ENCODE measurements at regions not wholly inside any gene's neighbourhood (a gene's known extent, or its start where the extent isn't known, plus 50 kb on each side); places are given as distances from the start of the nearest gene placed in this dataset.
"Not testable (repeated sequence)": the region's sequence is repeated elsewhere in the genome, so short reads cannot be mapped to it uniquely, and the experiment has no call there.

DNA sequence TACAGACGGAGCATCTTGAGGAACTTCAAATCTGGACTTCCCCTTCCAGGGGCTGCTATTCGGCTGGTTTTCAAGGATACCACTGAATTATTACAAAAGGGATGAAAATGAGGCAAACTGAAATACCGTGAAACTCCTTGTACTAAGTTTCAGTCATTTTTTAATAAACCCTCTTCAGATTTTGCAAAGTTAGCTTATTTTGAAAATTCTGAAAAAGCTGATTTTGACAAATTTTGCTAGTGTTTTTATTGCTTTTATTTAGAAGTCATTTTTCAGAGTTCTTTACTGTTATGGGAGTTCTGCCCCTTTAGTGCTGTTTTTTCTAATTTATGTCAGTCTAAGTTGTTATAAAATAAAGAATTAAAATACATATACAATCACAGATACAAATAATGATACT, 390.4 kb upstream of the VRK2 start:
- no peak for DNase-seq

DNA sequence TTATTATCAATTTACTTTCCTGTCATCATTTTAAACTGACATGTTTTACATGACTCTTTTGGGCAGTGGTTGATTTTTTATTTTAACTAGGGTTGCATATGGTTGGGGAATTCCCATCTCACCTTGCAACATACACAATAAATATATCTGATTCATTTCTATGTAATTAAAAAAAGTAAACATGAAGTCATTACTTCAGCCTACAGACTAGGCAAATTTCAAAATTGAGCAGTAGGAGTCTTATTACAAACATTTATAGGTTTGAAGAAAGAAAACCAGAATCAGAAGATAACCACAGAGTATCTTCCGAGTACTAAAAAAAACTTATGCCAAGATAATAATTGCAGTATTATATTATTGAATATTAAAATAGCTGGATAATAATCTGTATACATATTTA, 377.0 kb upstream of the VRK2 start:
- no peak for DNase-seq

DNA sequence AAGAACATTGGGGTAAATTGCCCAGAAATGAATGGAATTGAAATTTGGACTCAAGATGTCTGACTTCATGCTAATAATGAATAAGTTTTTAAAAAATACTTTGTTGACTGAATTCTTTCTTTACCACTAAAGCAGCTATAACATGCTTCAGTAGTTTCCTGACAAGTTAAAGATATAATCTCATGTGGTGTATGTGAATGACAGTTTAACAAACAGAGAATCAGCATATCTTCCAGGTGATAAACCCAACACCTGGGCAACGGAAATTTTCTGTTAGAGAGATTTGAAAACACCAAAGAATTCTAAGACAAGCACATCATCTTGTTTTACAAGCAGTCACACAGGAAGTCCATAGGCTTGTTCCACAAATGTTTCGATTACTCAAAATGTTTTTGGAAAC, 372.6 kb upstream of the VRK2 start:
- no peak for DNase-seq

DNA sequence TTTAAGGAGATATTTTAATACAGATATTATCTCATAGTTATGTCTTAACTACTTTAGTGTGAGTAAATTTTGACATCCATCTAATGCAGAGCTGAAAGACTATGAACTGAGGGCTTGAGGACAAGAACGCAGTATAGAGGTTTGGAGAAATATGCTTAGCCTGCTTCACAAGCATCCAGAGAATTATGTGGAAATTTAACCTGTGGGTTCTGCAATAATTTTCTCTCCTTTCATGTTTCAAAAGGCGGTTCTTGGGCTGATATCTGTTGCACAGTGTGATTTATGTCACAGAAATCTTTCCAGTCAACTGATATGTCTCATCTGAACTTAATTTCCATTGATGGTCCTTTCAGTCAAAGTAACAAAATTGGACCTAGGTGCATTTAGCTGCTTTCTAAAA, 371.9 kb upstream of the VRK2 start:
- DNase-seq, result no peak

DNA sequence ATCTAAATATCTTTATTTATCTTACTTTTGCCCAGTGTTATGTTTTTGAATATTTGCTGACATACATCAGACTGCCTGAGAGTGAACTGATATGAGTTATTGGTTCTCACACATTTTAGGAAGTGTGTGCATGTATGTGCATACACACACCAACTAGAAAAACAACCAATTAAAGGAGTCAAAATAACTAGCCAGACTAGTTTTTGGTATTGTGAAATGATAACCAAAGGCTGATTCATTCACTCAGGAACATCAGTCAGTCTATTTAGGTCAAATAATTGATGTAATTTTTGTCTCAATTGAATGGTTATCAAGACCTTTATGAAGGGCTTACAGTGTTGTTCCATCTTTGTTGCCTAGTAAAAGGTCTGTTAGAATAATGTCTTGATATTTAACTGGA, 369.3 kb upstream of the VRK2 start:
- DNase-seq, result no peak

DNA sequence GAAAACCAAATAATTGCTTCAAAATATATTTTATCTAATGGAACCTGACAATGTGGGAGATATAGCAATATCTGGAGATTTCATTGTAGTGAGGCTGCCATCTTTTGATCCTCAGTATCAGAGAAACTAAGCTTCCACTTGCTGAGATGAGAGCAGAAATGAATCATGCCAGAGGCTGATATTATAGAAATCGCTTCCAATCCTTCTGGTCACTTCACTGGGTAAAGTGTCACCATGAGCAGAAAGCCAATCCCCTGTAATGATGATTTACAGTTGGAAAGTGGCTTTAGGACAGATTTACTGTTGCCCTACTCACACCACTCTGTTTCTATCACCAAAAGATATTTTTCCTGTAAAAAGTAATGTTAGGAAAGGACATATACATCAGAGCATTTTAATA, 365.0 kb upstream of the VRK2 start:
- DNase-seq, result no peak

DNA sequence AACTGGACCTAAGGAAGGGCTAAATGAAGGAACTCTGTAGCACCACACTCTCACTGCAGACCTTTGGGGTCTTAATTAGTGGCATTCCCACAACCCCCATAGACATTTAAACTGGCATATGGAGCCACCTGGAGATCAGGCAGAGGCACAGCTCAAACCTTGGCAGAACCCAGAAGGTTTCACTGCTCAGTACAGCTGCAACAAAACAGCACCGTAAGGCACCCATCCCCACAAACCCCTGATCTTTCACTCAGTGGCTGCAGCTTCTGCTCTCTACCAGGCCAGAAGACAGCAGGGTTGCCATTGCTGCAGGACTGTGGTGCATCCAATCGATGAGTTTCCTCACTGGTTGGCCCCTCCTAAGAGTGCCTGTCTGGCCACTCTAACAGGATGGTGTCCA, 361.6 kb upstream of the VRK2 start:
- no peak for DNase-seq

DNA sequence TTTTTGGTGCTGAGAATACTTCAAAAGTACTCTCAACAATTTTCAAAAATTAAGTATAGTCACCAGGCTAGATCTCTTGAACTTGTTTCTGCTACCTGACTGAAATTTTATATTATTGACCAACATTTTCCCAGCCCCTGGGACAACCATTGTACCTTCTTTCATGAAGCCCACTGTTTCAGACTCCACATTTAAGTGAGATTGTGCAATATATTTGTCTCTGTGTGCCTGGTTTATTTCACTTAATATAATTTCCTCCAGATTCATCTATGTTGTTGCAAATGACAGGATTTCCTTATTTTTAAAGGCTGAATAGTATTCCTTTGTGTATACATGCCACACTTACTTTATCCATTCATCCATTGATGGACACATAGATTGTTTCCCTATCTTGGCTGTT, 354.2 kb upstream of the VRK2 start:
- no peak for DNase-seq

DNA sequence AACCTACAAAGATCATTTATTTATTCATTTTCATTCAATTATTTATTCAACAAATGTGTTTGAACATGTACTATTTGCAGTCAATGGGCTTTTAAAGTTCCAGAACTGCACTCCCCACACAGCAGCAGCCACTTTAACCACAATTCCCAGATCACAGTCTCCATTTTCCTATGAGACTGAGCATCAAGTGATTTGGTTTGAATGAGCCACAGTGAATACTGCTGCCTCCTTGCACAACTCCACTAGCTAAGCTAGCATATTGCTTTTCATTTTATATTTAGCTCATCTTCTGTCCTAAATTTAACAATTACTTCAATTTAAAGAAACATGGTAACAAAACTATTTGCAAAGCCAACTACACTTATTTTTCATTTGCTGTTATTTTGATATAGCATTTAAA, 353.4 kb upstream of the VRK2 start:
- DNase-seq, result no peak

DNA sequence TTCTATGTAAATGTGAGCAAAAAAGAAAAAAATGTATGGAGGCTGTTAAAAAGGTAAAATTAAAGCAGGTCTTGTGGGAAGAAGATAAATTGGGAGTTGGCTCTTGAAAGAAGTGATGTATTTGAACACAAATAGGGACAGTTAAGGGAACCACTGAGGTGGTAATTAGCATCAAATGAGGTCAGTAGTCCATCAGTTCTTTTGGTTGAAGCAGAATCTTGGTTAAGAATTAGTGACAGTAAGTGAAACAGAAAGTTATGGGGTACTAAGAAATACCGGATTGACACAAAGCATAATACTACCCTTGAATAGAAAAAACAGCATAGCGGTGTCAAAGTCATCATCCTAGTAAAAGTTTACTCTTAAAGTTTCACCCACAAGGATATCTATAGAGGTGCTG, 352.6 kb upstream of the VRK2 start:
- no peak for DNase-seq

DNA sequence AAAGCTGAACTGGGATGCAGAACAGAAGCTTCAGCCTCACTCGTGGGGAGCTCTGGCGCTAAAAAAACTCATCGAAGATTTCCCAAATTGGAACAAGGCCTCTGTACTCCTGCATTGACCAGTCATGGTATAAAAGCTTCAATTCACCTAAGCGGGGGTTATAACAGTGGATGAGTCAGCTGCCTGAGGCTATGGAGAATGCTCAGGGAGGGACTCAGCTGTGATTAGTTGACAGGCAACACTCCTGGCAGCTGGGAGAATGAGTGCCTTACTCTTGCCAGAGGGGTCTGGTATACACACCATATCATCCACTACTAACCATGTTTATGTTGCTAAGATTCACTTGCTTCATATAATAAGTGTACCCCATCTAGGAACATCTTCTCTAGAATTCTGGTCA, 350.6 kb upstream of the VRK2 start:
- DNase-seq, result no peak

DNA sequence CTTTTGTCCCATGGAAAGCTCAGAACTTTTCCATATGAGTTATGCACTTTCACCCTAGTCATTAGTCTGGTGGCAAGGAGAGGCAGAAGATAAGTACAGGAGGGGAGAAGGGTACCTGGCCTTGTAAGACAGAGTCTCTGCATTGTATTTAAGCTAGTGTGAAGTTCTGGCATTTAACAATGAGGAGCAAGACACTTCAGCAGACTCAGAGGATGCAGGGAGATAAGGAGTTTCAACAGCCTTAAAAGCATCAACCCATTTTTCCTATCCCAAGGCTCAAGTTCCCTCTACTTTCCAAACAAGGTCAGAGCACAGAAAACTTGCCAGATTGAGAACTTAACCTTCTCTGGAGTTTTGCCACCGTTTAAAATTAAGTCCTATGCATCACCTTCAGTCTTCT, 348.2 kb upstream of the VRK2 start:
- DNase-seq, result no peak

DNA sequence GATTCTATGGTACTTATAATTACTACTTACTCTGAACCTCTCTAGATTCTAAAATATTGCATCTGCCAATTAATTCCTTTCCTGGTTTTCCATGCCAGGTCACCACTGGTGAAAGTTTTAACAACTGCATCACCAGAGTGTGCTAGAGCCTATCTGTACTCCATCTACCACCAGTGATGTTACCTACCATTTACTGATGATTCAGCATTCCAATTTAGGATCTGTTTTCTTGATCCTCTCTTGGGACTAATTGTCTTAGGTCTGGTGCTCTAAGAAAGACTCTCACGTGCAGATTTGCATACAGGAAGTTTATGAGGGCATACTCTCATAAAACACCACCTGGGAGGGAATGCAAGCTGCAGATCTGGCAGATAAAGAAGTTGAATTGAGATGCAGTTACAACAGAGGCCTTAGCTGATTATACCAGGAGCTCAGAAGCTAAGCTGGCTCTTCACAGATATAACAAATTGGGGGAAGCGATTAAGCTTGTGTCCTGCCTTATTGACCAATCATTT, 347.6 kb upstream of the VRK2 start:
- no peak for DNase-seq

DNA sequence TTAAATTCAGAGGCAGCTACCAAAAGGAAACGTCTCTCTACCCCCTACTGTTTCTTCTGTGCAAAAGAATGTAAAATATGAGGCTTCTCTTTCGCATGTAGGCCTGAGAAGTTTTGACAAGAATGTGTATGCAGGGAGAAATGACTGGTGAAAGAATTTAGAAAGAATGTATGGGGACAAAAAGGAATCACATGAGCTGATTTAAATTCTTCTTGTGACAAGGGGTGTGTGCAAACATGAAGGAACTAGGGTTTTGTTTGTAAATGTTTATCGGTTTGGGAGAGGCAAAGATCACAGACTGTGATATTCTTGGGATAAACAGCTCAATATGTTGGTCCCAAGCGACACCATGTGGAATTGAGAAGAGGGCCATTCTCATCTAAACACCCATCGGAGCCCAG, 345.2 kb upstream of the VRK2 start:
- DNase-seq, result no peak

DNA sequence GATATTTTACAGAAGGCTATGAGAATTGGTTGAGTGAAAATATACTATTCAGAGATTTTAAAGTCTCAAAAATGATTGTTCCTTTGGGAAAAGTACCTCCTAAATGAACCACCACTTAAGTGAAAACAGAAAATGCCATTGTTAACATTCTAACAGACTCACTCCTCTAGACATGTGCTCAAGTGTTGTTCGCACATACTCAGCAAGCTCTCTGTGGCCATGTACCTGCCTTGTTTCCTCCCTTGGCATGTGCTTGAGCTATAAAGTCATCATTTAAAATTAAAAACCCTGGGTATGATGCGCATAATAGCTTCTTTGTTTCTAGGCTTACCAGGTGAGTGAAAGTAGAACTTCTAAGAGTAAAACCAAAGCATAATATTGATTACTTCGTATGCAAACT, 343.2 kb upstream of the VRK2 start:
- DNase-seq, result no peak

DNA sequence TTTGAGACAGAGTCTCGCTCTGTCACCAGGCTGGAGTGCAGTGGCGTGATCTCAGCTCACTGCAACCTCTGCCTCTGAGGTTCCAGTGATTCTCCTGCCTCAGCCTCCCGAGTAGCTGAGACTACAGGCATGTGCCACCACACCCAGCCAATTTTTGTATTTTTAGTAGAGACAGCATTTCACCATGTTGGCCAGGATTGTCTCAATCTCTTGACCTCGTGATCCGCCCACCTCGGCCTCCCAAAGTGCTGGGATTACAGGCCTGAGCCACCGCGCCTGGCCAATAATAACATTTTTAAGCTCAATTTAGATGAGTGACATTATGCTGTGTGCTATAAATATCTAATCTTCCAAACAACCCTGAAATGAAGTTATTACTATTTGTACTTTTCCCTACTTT, 338.8 kb upstream of the VRK2 start:
- not testable (repeated sequence) for DNase-seq

DNA sequence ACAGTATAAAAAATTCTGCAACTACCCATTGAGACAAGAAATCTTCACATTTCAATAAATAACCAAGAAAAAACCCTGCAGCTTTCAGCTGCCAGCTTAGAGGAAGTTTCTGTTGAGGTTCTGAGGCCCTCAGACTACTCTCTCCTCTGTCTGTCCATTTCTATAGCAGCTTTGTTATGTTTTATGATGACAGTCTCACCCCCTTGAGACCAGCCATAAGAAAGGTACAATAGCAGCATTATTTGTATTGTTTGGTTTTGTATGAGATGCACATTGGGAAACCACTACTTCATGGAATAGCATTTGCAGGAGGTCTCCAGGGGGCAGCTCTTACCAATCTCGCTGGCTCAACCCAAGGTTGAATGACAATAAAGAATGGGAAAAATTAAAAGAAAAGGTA, 334.6 kb upstream of the VRK2 start:
- DNase-seq, result no peak

DNA sequence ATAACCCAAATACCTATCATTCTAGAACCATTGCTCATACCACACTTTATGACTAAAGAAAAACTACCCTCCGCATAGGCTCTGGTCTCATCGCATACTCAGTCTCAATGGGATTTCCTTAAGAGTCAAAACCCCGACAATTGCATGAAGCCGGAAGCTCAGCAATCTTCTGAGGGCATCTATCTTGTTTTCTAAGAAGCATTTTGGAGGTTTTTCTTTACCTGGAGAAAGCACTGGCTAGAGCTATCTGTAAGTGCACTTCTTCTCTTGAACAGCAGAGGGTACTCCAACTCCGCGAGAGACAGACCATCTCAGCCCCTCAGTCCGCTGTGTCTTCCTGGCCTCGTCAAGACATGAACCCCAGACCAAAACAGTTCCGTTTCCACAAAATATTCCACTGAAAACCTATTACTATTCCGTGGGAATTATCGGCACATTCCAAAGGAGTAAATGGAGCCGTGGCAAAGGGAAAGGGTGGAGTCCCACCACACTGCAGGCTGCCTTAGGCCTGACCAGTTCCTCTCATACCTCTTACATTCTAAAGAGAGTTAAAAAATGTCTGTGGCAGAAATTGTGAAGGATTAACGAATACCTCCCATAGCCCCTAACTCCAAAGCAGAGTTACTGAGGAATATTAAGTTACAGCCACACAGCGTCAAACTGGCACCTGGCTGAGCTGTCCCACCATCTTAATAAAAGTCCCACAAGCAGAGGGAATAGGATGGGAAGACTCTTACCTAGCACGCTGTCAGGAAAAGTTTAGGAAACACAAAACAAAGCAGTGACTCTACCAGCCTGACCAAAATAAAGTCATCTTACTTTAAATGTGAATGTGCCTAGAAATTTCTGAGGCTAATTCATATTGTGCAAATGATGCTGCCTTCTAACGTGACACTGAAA, 325.6 kb upstream of the VRK2 start:
- DNase-seq, result peak; percentile 8

DNA sequence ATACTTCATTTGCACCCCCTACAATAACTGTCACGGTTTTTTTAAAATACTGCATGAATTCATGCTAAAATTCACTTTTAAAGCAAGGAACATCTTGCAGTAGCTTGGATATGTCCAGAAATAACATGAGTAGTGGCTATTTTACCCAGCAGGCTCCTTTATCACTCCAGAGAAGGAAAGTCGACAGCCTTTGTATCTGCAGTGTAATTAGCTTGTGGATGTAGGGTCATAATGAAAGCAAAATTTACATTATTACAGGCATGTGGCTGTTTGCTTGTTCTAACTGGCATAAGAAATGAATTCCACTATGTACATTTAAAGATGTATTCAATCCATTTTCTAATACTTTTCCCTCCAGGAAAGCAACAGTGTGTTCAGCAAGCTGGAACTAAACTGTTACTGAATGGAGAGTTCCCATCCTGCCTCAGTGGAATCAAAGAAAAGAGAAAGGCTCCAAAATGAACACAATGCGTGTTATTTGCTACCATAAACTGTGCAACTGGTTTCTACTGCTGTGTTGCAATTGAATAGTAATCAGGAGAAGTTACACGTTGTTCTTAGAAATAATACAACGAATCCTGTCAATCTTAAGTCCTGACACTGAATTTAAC, 321.2 kb upstream of the VRK2 start:
- no peak for DNase-seq

DNA sequence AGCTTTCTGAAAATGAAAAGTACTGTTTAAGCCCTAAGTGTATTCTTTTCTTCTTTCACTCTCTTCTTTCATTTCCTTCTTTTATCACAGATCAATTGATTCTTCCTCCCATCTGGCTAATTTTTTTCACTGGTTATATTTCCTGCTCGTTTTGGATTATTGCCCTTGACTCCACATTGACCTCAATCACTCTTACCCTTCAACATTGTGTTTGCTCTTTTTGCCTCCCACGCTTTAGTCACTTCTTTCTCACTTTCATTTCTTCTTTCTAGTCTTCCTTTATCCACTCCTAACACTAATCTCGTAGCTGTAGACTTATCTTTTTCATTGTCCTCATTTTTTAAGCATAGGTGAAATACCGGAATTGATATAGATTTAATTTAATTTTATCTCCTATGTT, 320.3 kb upstream of the VRK2 start:
- no peak for DNase-seq

DNA sequence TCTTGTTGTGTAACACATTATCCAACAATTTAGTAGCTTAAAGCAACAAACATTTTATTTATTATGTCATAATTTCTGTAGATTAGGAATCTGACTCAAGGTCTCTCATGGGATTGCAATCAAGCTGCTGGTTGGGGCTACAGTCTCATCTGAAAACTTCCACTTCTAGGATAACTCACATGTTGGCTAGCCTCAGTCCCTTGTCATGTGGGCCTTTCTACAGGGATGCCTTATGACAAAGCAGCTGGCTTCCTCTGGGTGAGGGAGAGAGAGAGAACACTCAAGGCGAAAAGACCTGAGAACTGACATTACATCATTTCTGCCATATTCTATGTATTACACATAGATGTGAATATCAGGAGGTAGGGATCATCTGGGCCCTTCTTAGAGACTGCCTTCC, 317.9 kb upstream of the VRK2 start:
- no peak for DNase-seq

DNA sequence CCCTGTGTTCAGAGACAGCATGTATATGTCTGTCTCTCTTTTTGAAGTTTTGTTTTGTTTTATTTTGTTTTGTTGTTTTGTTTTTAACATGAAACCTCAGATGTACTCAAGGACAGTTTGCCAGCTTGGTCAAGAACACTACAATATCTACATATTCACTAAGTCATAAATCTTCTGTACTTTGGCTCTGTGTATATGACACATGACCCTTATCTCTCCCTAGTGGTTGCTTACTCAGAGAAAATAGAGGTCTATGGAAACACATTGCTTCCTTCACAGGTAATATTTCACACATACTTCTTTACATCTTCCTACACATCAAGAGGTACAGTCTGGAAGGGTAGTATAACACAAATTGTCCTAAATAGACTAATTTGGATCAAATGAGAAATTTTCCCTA, 312.6 kb upstream of the VRK2 start:
- no peak for DNase-seq

DNA sequence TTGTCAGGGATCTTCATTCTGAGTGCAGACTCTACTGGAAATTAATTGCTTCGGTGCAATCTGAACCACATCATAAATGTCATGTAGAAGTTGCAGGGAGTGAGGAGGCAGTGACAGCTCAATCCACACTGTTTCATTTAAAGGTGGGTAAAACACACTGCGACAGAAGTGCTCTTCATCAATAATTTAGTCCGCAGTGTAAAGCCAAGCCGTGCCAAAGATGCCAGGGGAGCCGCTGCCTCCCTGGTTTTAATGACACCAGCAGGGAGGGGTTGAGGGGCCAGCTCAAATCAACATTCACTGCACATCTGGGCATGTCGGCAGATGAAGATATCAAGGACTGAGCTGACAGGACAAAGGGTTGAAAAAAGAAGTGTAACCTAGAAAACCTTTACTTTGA, 305.7 kb upstream of the VRK2 start:
- DNase-seq, result peak; percentile 31

DNA sequence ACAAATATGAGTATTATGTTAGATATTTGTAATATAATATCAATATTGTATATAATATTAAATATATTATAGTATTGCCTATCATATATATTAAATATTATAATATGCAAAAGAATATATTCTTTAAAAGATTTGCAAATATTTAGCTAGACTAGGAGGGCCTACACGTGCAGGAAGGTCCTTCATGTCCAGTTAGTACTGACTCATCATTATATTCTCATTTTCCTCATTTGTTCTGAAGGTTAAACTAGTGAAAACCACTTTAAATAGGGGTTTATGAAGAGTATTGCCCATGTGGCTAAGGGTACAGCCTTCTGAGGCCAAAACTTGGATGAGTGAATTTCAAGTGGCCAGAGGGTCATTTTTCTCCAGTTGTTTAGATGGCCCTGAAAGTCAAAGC, 293.0 kb upstream of the VRK2 start:
- no peak for DNase-seq

DNA sequence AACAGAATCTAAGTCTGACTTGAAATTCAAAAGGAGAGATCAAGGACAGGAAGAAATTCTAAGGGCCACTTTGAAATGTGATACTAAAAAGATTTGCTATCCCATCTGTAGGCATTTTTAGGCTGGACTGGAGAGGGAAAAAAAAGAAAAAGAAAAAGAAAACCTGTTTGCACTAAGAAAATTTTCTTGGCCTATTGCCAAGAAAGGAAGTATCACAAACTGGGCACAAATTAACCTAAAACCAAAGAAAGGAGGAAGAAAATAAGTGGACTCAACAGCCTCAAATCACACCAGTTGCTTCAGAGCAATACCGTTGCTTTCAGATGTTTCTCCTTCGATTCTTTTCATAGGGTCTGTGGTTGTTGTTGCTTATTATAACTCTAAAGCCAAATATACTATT, 287.9 kb upstream of the VRK2 start:
- no peak for DNase-seq
